RPMI7951 (cell line): ENCODE measurements at regions not wholly inside any gene's neighbourhood (a gene's known extent, or its start where the extent isn't known, plus 50 kb on each side); places are given as distances from the start of the nearest gene placed in this dataset.
A peak's percentile ranks its signal among the peaks of the same experiment; 100 is the strongest.
"Not testable (repeated sequence)": the region's sequence is repeated elsewhere in the genome, so short reads cannot be mapped to it uniquely, and the experiment has no call there.

Experiments used
- DNase-seq: peaks from one replicate; pipeline ENCODE4 v3.0.0-alpha.2; 2012; ENCODE audit warnings: low read depth

DNA sequence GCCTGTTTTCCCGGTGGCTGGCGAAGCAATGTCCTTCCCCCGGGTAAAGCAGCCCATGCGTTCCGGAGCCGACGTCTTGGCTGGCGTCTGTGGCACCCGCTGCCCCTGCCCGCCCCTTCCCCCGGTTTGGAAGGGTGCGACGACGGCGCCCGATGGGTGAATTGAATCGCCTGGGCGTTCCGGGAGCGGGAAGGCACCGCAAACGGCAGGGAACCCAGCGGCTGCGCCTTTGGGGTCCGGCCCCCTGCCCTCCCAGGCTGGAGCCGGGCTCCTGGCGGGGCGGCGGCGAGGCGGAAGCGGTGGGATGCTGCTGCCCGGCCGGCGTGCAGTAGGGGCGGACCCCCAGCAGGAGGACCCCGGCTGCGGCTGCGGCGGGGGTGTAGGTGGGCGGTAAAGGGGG, 123.6 kb upstream of the RHOU start:
- DNase-seq = not testable (repeated sequence)

- not testable (repeated sequence) for DNase-seq
Observed at GRCh38 chr1:228622002-228622716, 113.1 kb upstream of the RHOU start.

- DNase-seq = not testable (repeated sequence)
Observed at GRCh38 chr1:228626481-228626880, 108.8 kb upstream of the RHOU start.

- DNase-seq = not testable (repeated sequence)
Observed at GRCh38 chr1:228632858-228633257, 102.4 kb upstream of the RHOU start.

DNA sequence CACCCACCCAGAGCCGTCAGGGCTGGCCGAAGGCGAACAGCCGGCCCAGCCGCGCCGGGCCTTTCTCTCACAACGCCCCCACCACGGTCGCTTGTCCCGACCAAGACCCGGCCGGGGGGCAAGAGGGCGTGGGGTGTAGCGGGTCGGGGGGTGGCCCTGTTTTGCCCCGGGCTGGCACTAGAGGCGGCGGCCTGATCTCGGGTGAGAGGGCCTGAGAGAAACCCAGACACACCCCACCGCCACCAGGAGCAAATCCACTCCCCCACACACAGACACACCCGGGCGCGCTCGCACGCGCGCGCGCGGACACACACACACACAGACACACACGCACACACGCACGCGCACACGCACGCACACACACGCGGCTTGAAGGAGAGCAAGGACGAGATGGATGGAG, 100.0 kb upstream of the RHOU start:
- DNase-seq = not testable (repeated sequence)

DNA sequence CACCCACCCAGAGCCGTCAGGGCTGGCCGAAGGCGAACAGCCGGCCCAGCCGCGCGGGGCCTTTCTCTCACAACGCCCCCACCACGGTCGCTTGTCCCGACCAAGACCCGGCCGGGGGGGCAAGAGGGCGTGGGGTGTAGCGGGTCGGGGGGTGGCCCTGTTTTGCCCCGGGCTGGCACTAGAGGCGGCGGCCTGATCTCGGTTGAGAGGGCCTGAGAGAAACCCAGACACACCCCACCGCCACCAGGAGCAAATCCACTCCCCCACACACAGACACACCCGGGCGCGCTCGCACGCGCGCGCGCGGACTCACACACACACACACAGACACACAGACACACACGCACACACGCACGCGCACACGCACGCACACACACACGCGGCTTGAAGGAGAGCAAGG, 97.8 kb upstream of the RHOU start:
- DNase-seq = not testable (repeated sequence)

DNA sequence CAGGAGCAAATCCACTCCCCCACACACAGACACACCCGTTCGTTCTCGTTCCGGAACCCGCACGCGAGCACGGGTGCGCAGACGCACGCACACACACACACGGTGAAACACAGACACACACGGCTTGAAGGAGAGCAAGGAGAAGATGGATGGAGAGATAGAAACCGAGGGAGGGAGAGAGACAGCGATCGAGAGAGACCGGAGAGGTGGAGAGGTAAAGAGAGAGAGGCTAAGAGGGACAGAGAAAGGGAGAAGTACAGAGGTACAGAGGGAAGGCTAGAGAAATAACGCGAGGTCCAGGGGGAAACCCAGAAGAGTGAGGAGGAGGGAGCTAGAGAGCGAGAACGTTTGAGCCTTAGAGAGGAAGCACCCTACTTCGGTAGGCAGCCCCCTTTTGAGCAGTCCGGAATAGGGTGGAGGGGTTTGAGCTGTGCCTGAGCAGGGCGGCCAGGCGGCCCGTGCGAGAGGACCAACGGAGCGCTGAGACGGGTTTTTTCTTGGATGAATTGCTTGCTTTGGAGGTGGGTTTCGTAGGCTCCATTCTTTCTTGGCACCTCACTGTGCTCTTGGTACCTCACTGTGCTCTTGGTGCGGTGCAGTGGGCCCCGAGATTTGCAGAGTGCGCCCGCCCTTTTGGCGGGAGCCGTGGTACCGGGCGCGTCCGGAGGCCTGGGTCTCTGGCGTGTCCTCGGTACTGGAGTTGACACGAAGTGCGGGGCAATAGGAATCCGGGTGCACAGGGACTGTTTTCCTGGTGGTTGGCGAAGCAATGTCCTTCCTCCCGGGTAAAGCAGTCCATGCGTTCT, 88.4 kb upstream of the RHOU start:
- DNase-seq = peak; percentile 40

GRCh38 chr1:228647523-228648444, 87.5 kb upstream of the RHOU start:
- DNase-seq = peak; percentile 77

GRCh38 chr1:228648647-228649383, 86.5 kb upstream of the RHOU start:
- DNase-seq = no peak

- DNase-seq = no peak
Observed at GRCh38 chr1:228650141-228650540, 85.1 kb upstream of the RHOU start.

DNA sequence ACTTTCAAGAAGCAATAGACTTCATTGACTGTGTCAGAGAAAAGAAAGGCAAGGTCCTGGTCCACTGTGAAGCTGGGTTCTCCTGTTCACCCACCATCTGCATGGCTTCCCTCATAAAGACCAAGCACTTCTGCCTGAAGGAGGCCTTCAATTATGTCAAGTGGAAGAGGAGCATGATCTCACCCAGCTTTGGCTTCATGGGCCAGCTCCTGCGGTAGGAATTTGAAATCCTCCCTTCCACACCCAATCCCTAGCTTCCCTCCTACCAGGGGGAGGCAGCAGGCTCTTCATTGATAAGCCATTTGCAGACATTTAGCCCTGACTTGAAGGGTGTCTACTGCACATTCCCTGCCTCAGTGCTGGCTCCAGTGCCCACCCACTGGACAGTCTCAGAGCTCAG, 84.3 kb upstream of the RHOU start:
- no peak for DNase-seq

DNA sequence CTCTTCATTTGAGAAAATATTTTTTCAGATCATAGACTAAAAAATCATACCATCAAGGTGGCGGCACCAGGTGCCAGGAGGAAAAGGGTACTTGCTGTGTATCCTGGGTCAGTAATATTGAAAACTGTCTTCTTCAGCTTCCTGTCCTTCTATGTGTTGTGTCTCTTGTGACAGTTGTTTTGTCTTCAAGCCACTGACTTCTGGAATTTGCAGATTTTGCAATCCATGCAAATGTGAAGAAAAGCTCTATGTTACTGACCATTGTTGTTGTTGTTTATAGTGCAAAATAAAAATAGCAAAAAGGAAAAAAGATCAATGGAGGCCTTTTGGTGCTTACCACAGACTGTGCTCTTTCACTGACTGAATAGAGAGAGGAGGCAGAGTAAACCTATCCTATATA, 83.2 kb upstream of the RHOU start:
- DNase-seq = no peak

GRCh38 chr1:228653057-228653456, 82.2 kb upstream of the RHOU start:
- DNase-seq = not testable (repeated sequence)

DNA sequence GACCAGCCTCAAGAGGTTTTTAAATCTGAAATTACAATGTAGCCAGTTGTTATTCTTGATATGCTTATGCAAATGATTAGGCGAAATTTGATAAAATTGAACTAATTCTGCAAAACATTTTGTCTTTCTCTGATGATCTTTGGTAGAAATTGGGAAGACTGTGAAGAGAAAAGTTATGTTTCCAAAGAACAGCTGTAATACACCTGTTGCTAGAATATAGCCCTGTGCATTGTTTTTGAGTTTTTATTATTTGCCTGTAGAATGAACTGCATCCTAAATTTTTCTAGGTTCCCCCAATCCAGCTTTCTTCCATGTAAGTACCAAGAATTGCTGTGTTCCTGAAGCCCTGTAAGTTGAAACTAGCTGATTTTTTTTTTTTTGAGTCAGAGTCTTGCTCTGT, 81.5 kb upstream of the RHOU start:
- no peak for DNase-seq

GRCh38 chr1:228655796-228656394, 79.4 kb upstream of the RHOU start:
- DNase-seq = no peak

DNA sequence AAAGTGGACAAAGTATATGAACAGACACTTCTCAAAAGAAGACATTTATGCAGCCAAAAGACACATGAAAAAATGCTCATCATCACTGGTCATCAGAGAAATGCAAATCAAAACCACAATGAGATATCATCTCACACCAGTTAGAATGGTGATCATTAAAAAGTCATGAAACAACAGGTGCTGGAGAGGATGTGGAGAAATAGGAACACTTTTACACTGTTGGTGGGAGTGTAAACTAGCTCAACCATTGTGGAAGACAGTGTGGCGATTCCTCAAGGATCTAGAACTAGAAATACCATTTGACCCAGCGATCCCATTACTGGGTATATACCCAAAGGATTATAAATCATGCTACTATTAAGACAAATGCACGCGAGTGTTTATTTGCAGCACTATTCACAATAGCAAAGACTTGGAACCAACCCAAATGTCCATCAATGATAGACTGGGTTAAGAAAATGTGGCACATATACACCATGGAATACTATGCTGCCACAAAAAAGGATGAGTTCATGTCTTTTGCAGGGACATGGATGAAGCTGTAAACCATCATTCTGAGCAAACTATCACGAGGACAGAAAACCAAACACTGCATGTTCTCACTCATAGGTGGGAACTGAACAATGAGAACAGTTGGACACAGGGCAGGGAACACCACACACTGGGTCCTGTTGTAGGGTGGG, 73.1 kb upstream of the RHOU start:
- DNase-seq = not testable (repeated sequence)

DNA sequence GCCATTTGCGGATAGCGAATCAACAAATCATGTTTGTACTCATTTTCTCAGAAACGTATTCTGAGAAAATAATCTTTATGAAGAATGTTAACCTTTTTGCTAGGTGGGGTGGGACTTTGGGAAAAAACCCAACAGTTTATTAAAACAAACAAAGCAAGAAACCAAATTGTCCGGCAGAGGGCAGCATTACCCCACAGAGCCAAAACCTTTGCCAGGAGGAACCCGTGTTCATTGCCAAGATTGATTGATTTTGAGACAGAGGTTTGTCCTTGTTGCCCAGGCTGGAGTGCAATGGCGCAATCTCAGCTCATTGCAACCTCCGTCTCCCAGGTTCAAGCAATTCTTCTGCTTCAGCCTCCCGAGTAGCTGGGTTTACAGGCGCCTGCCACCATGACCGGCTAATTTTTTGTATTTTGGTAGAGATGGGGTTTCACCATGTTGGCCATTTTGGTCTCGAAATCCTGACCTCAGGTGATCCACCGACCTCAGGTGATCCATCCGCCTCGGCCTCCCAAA, 70.8 kb upstream of the RHOU start:
- peak; percentile 57 for DNase-seq

GRCh38 chr1:228666686-228667623, 68.3 kb upstream of the RHOU start:
- no peak for DNase-seq
